ENCODE measurements at regions not wholly inside any gene's neighbourhood (a gene's known extent, or its start where the extent isn't known, plus 50 kb on each side); places are given as distances from the start of the nearest gene placed in this dataset.

DNA sequence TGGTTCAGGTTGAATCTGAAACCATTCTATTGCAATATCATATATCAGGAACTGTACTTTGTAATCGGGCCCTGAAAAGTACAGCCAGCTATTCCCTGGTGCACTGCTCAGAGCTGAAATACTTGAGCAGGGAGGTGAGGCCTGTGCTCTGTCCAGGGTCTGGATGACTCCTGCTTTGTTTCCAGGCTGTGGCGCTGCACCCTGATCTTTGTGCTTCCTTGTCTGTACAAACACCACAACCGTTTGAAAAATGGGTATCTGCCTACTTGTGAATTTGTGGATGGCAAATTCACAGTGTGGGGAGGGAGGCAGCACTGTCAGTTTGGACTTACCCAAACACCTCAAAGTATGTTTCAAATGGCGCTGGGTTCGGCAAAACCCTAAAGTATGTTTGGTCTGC, 155.4 kb upstream of the FAR2 start:
- TF ChIP-seq, protein P1, sequence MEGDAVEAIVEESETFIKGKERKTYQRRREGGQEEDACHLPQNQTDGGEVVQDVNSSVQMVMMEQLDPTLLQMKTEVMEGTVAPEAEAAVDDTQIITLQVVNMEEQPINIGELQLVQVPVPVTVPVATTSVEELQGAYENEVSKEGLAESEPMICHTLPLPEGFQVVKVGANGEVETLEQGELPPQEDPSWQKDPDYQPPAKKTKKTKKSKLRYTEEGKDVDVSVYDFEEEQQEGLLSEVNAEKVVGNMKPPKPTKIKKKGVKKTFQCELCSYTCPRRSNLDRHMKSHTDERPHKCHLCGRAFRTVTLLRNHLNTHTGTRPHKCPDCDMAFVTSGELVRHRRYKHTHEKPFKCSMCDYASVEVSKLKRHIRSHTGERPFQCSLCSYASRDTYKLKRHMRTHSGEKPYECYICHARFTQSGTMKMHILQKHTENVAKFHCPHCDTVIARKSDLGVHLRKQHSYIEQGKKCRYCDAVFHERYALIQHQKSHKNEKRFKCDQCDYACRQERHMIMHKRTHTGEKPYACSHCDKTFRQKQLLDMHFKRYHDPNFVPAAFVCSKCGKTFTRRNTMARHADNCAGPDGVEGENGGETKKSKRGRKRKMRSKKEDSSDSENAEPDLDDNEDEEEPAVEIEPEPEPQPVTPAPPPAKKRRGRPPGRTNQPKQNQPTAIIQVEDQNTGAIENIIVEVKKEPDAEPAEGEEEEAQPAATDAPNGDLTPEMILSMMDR (IDR thresholded peaks at IDR 0.05; ENCODE audit: borderline replicate concordance, extremely low read depth, low read length, poor library complexity, severe bottlenecking) = no peak
- no peak for TF ChIP-seq EZH2 (IDR thresholded peaks at IDR 0.05; ENCODE audit: borderline replicate concordance, low read depth, low read length, severe bottlenecking)
